Muscle layer of colon (tissue), 2 donors: ENCODE measurements at regions not wholly inside any gene's neighbourhood (a gene's known extent, or its start where the extent isn't known, plus 50 kb on each side); places are given as distances from the start of the nearest gene placed in this dataset.

Experiments used
- H3K27ac ChIP-seq: one replicate; pipeline ENCODE4 v1.7.0; 2013; ENCODE audit warnings: low read depth, mild to moderate bottlenecking, low read length, moderate library complexity
- H3K27me3 ChIP-seq, 2 donors: one replicate each; pipeline ENCODE4 v1.7.0; 2013; ENCODE audit warnings: low read length in 2 of 2, mild to moderate bottlenecking in 2 of 2; ENCODE audit not compliant: insufficient read depth in 2 of 2, control insufficient read depth in 1 of 2
- H3K36me3 ChIP-seq: one replicate; pipeline ENCODE4 v1.7.0; 2013; ENCODE audit warnings: mild to moderate bottlenecking, low read length; ENCODE audit not compliant: insufficient read depth
- H3K4me1 ChIP-seq: one replicate; pipeline ENCODE4 v1.7.0; 2013; ENCODE audit warnings: mild to moderate bottlenecking, low read length; ENCODE audit not compliant: insufficient read depth
- H3K4me3 ChIP-seq, 2 donors: one replicate each; pipeline ENCODE4 v1.7.0; 2013; ENCODE audit warnings: low read length in 2 of 2, low read depth in 1 of 2, mild to moderate bottlenecking in 1 of 2, moderate library complexity in 1 of 2
- H3K9ac ChIP-seq: one replicate; pipeline ENCODE4 v1.7.0; 2013; ENCODE audit warnings: low read length
- H3K9me3 ChIP-seq: one replicate; pipeline ENCODE4 v1.7.0; 2013; ENCODE audit warnings: mild to moderate bottlenecking, low read length
- donor health status: abdominal sarcoma.
- donor health status: Adenocarcinoma of cecum.

DNA sequence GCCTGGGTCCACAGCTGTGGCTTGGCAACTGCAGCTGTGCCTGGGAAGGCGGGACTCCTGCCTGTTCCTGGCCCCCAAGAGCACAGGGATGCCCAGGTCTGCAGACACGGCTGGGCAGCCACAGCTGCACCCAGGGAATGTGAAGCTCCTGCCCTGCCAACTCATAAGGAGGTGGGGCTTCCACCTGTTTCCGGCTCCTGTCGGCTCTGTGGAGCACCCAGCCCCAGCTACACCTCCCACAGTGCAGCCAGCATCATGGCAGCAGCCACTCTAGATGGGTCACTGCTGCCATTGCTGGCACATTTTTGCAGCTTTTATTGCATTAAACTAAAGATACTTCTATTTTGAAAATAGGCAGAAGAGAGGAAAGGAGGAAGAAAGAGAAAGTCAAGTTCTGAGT lies 207.9 kb downstream of the SAMD5 start:
- H3K36me3 ChIP-seq: no peaks in the 10 kb centered on the region
- H3K27me3 ChIP-seq: no peaks in the 10 kb centered on the region
- no peak overlapping the region for H3K4me3 ChIP-seq
- H3K9ac ChIP-seq: no peak overlapping the region
- no peaks in the 10 kb centered on the region for H3K4me1 ChIP-seq
- no peak overlapping the region for H3K27ac ChIP-seq
- H3K9me3 ChIP-seq: peaks cover 5% of the 10 kb centered on the region

DNA sequence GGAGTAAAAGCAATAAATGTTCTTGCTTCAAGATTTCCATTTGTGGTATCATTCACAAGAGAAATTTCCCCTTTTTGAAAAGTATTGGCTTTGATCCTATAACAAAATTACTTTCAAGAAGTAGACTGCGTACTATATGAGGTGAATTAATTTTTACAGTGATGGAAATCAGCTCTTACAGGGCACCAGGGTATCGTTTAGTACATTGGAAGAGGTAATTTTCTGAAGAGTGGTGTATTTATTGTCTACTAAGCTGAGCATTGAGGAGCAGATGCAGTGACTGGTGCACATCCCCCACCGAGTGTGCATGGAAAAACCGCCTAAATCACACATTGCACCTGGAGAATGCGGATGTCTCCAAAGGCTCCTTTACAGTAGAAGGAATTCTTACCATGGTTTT lies 209.5 kb downstream of the SAMD5 start:
- H3K27me3 ChIP-seq: no peaks in the 10 kb centered on the region
- H3K27ac ChIP-seq: no peak overlapping the region
- no peaks in the 10 kb centered on the region for H3K4me1 ChIP-seq
- H3K36me3 ChIP-seq: no peaks in the 10 kb centered on the region
- no peak overlapping the region for H3K4me3 ChIP-seq
- H3K9ac ChIP-seq: no peak overlapping the region
- H3K9me3 ChIP-seq: peaks cover 4% of the 10 kb centered on the region

- Histone ChIP-seq H3K27me3 (no peaks in the 10 kb centered on the region), H3K4me1 (no peaks in the 10 kb centered on the region), H3K4me3 (no peak overlapping the region), H3K27ac (no peak overlapping the region), H3K9me3 (peaks cover 8% of the 10 kb centered on the region), H3K36me3 (no peaks in the 10 kb centered on the region), H3K9ac (no peak overlapping the region)
Observed at GRCh38 chr6:147722158-147722557, 213.7 kb downstream of the SAMD5 start.

GRCh38 chr6:147724454-147724853 lies 216.0 kb downstream of the SAMD5 start:
- Histone ChIP-seq H3K36me3 (no peaks in the 10 kb centered on the region), H3K4me3 (no peak overlapping the region), H3K4me1 (no peaks in the 10 kb centered on the region), H3K9me3 (peaks cover 8% of the 10 kb centered on the region), H3K27me3 (no peaks in the 10 kb centered on the region), H3K27ac (no peak overlapping the region), H3K9ac (no peak overlapping the region)

- H3K4me3 ChIP-seq: no peak overlapping the region
- H3K9ac ChIP-seq: no peak overlapping the region
- H3K27ac ChIP-seq: no peak overlapping the region
- H3K27me3 ChIP-seq: no peaks in the 10 kb centered on the region
- no peaks in the 10 kb centered on the region for H3K36me3 ChIP-seq
- no peaks in the 10 kb centered on the region for H3K4me1 ChIP-seq
- peaks cover 8% of the 10 kb centered on the region for H3K9me3 ChIP-seq
Observed at GRCh38 chr6:147726342-147726741, 217.9 kb downstream of the SAMD5 start.

- no peak overlapping the region for H3K27ac ChIP-seq
- H3K27me3 ChIP-seq: no peaks in the 10 kb centered on the region
- H3K4me1 ChIP-seq: no peaks in the 10 kb centered on the region
- H3K9me3 ChIP-seq: no peaks in the 10 kb centered on the region
- no peaks in the 10 kb centered on the region for H3K36me3 ChIP-seq
- H3K9ac ChIP-seq: no peak overlapping the region
- no peak overlapping the region for H3K4me3 ChIP-seq
Observed at GRCh38 chr6:147728903-147729302, 220.4 kb downstream of the SAMD5 start.

- Histone ChIP-seq H3K9me3 (no peaks in the 10 kb centered on the region), H3K4me1 (peaks cover 6% of the 10 kb centered on the region), H3K27ac (no peak overlapping the region), H3K36me3 (no peaks in the 10 kb centered on the region), H3K27me3 (no peaks in the 10 kb centered on the region), H3K9ac (no peak overlapping the region), H3K4me3 (no peak overlapping the region)
Observed at GRCh38 chr6:147733686-147734085, 225.2 kb downstream of the SAMD5 start.

- Histone ChIP-seq H3K4me3 (no peak overlapping the region), H3K27ac (no peak overlapping the region), H3K9me3 (no peaks in the 10 kb centered on the region), H3K4me1 (peaks cover 11% of the 10 kb centered on the region), H3K36me3 (no peaks in the 10 kb centered on the region), H3K27me3 (no peaks in the 10 kb centered on the region), H3K9ac (no peak overlapping the region)
Observed at GRCh38 chr6:147734151-147734550, 225.7 kb downstream of the SAMD5 start.

- Histone ChIP-seq H3K9me3 (no peaks in the 10 kb centered on the region), H3K36me3 (no peaks in the 10 kb centered on the region), H3K27me3 (no peaks in the 10 kb centered on the region), H3K27ac (no peak overlapping the region), H3K9ac (no peak overlapping the region), H3K4me3 (no peak overlapping the region), H3K4me1 (peaks cover 14% of the 10 kb centered on the region)
Observed at GRCh38 chr6:147735924-147736323, 227.4 kb downstream of the SAMD5 start.

GRCh38 chr6:147737115-147737514 lies 228.6 kb downstream of the SAMD5 start:
- no peaks in the 10 kb centered on the region for H3K9me3 ChIP-seq
- H3K27ac ChIP-seq: no peak overlapping the region
- no peaks in the 10 kb centered on the region for H3K27me3 ChIP-seq
- no peaks in the 10 kb centered on the region for H3K36me3 ChIP-seq
- no peak overlapping the region for H3K4me3 ChIP-seq
- peaks cover 14% of the 10 kb centered on the region for H3K4me1 ChIP-seq
- no peak overlapping the region for H3K9ac ChIP-seq

DNA sequence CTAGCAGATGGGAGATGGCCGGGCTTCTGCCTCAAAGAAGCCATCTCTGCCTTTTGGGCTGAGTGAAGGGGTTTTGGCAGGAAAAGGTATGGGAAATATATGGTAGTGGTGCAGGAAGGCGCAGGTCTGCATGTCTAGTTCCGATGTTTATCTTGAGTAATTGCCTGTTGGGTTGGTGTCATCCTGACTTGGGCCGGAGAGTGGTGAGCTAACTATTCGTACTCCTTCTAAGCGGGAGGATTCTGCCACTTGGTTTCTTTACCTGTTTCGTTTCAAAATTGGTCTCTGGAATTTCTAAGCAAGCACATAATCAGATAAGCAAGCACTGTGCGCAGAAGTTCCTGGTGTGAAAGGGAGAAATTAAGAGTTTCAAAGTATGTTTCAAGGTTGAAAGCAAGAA lies 229.6 kb downstream of the SAMD5 start:
- no peaks in the 10 kb centered on the region for H3K27me3 ChIP-seq
- H3K9ac ChIP-seq: no peak overlapping the region
- H3K27ac ChIP-seq: no peak overlapping the region
- no peak overlapping the region for H3K4me3 ChIP-seq
- no peaks in the 10 kb centered on the region for H3K36me3 ChIP-seq
- H3K9me3 ChIP-seq: no peaks in the 10 kb centered on the region
- peaks cover 14% of the 10 kb centered on the region for H3K4me1 ChIP-seq

GRCh38 chr6:147738516-147739162 lies 230.1 kb downstream of the SAMD5 start:
- H3K4me3 ChIP-seq: no peak overlapping the region

More at GRCh38 chr6:147738516-147739162, 230.1 kb downstream of the SAMD5 start:
- no peak overlapping the region for H3K9ac ChIP-seq
- no peaks in the 10 kb centered on the region for H3K36me3 ChIP-seq
- no peaks in the 10 kb centered on the region for H3K27me3 ChIP-seq
- no peaks in the 10 kb centered on the region for H3K9me3 ChIP-seq
- H3K4me1 ChIP-seq: peaks cover 14% of the 10 kb centered on the region
- H3K27ac ChIP-seq: no peak overlapping the region
